H9 (cell line): ENCODE measurements at regions not wholly inside any gene's neighbourhood (a gene's known extent, or its start where the extent isn't known, plus 50 kb on each side); places are given as distances from the start of the nearest gene placed in this dataset.
A peak's percentile ranks its signal among the peaks of the same experiment; 100 is the strongest.

Source experiments
- DNase-seq: peaks from one replicate; pipeline ENCODE4 v3.0.0-alpha.2; 2017
- H2AFZ ChIP-seq: one replicate; pipeline ENCODE4 v1.6.1; 2013; ENCODE audit warnings: mild to moderate bottlenecking, low read length, control low read depth, moderate library complexity
- H2AK5ac ChIP-seq: 2 replicates; pipeline ENCODE4 v1.6.1; 2013; ENCODE audit warnings: low read length, control low read depth, mixed read lengths; ENCODE audit not compliant: insufficient read length
- H2BK120ac ChIP-seq: one replicate; pipeline ENCODE4 v1.6.1; 2013; ENCODE audit warnings: low read depth, mild to moderate bottlenecking, low read length, control low read depth, inconsistent platforms; ENCODE audit not compliant: poor library complexity, severe bottlenecking
- H2BK12ac ChIP-seq: 2 replicates; pipeline ENCODE4 v1.6.1; 2013; ENCODE audit warnings: low read length, control low read depth, mixed read lengths, low read depth; ENCODE audit not compliant: insufficient read length
- H2BK15ac ChIP-seq: 2 replicates; pipeline ENCODE4 v1.6.1; 2013; ENCODE audit warnings: low read depth, low read length, control low read depth
- H2BK20ac ChIP-seq: one replicate; pipeline ENCODE4 v1.6.1; 2013; ENCODE audit warnings: low read depth, mild to moderate bottlenecking, low read length, control low read depth, inconsistent platforms; ENCODE audit not compliant: poor library complexity, severe bottlenecking
- H2BK5ac ChIP-seq: 2 replicates; pipeline ENCODE4 v1.6.1; 2013; ENCODE audit warnings: low read length, control low read depth, mixed read lengths; ENCODE audit not compliant: insufficient read length
- H3K14ac ChIP-seq: 2 replicates; pipeline ENCODE4 v1.6.1; 2013; ENCODE audit warnings: low read length, control low read depth; ENCODE audit not compliant: insufficient read depth
- H3K18ac ChIP-seq: 2 replicates; pipeline ENCODE4 v1.6.1; 2013; ENCODE audit warnings: low read depth, mild to moderate bottlenecking, mixed read lengths, low read length, control low read depth; ENCODE audit not compliant: insufficient read length
- H3K23ac ChIP-seq: 2 replicates; pipeline ENCODE4 v1.6.1; 2013; ENCODE audit warnings: low read length, control low read depth, mixed read lengths, low read depth; ENCODE audit not compliant: insufficient read length
- H3K23me2 ChIP-seq: 2 replicates; pipeline ENCODE4 v1.6.1; 2013; ENCODE audit warnings: low read depth, mild to moderate bottlenecking, mixed read lengths, low read length, control low read depth; ENCODE audit not compliant: insufficient read length, poor library complexity, severe bottlenecking
- H3K27ac ChIP-seq: 2 replicates; pipeline ENCODE4 v1.5.1; 2013; ENCODE audit warnings: low read length, control low read depth, mixed read lengths, low read depth; ENCODE audit not compliant: insufficient read length
- H3K27me3 ChIP-seq: 2 replicates; pipeline ENCODE4 v1.6.1; 2013; ENCODE audit warnings: low read length, control low read depth, inconsistent platforms; ENCODE audit not compliant: insufficient read depth
- H3K4ac ChIP-seq: 2 replicates; pipeline ENCODE4 v1.6.1; 2013; ENCODE audit warnings: low read depth, mild to moderate bottlenecking, control low read depth, inconsistent platforms, low read length, moderate library complexity
- H3K4me1 ChIP-seq: 2 replicates; pipeline ENCODE4 v1.6.1; 2013; ENCODE audit warnings: low read length, control low read depth, inconsistent platforms; ENCODE audit not compliant: insufficient read depth
- H3K4me2 ChIP-seq: 2 replicates; pipeline ENCODE4 v1.6.1; 2013; ENCODE audit warnings: low read length, control low read depth, mixed read lengths; ENCODE audit not compliant: insufficient read length, insufficient read depth
- H3K56ac ChIP-seq: 2 replicates; pipeline ENCODE4 v1.6.1; 2013; ENCODE audit warnings: low read depth, mild to moderate bottlenecking, mixed read lengths, low read length, control low read depth; ENCODE audit not compliant: insufficient read length
- H3K79me1 ChIP-seq: 2 replicates; pipeline ENCODE4 v1.6.1; 2013; ENCODE audit warnings: low read depth, mild to moderate bottlenecking, moderate library complexity, low read length, control low read depth, inconsistent platforms; ENCODE audit not compliant: insufficient read depth, poor library complexity, severe bottlenecking
- H3K79me2 ChIP-seq: 2 replicates; pipeline ENCODE4 v1.6.1; 2013; ENCODE audit warnings: low read length, control low read depth, inconsistent platforms; ENCODE audit not compliant: insufficient read depth
- H3K9ac ChIP-seq: 2 replicates; pipeline ENCODE4 v1.6.1; 2013; ENCODE audit warnings: low read length, control low read depth, mixed read lengths; ENCODE audit not compliant: insufficient read length; ENCODE audit errors: extremely low read depth
- H3K9me3 ChIP-seq: one replicate; pipeline ENCODE4 v1.6.1; 2013; ENCODE audit warnings: low read depth, low read length, inconsistent platforms; ENCODE audit not compliant: control insufficient read depth
- H3T11ph ChIP-seq: one replicate; pipeline ENCODE4 v1.6.1; 2013; ENCODE audit warnings: mild to moderate bottlenecking, low read length, control low read depth, inconsistent platforms
- H4K20me1 ChIP-seq: one replicate; pipeline ENCODE4 v1.6.1; 2013; ENCODE audit not compliant: control insufficient read depth, insufficient read length, insufficient read depth
- H4K5ac ChIP-seq: 2 replicates; pipeline ENCODE4 v1.6.1; 2013; ENCODE audit warnings: low read depth, mild to moderate bottlenecking, mixed read lengths, low read length, control low read depth; ENCODE audit not compliant: insufficient read length
- H4K8ac ChIP-seq: replicated peaks from 2 replicates; pipeline ENCODE4 v1.6.1; 2013; ENCODE audit warnings: low read length, control low read depth, mixed read lengths, low read depth; ENCODE audit not compliant: insufficient read length
- H4K91ac ChIP-seq: 2 replicates; pipeline ENCODE4 v1.6.1; 2013; ENCODE audit warnings: low read depth, mild to moderate bottlenecking, moderate library complexity, mixed read lengths, low read length, control low read depth; ENCODE audit not compliant: insufficient read length
- H3K27ac Mint-ChIP-seq, 3 experiments: 2 replicates in 2 of 3; 3 replicates in 1 of 3; pipeline ENCODE4 v1.8.0; 2020 to 2021; ENCODE audit warnings: mixed read lengths in 3 of 3, mild to moderate bottlenecking in 1 of 3, moderate library complexity in 1 of 3
- H3K27me3 Mint-ChIP-seq: 2 replicates; pipeline ENCODE4 v1.8.0; 2021; ENCODE audit warnings: low read depth, mild to moderate bottlenecking, moderate library complexity, mixed read lengths
- H3K36me3 Mint-ChIP-seq, 3 experiments: 2 replicates in 2 of 3; 3 replicates in 1 of 3; pipeline ENCODE4 v1.8.0; 2020 to 2021; ENCODE audit warnings: low read depth in 3 of 3, mixed read lengths in 3 of 3; ENCODE audit not compliant: insufficient read depth in 1 of 3
- H3K4me1 Mint-ChIP-seq, 2 experiments: 2 replicates each; pipeline ENCODE4 v1.8.0; 2020; ENCODE audit warnings: mixed read lengths in 2 of 2
- H3K4me3 Mint-ChIP-seq, 2 experiments: 2 replicates in 1 of 2; 3 replicates in 1 of 2; pipeline ENCODE4 v1.8.0; 2020 to 2021; ENCODE audit warnings: mild to moderate bottlenecking in 2 of 2, mixed read lengths in 2 of 2, moderate library complexity in 1 of 2
- H3K9me3 Mint-ChIP-seq, 2 experiments: 2 replicates in 1 of 2; 3 replicates in 1 of 2; pipeline ENCODE4 v1.8.0; 2020; ENCODE audit warnings: mild to moderate bottlenecking in 2 of 2, mixed read lengths in 2 of 2, moderate library complexity in 1 of 2
- CTCF ChIP-seq: fragments of 200-600 bp; sonication (generic); conservative IDR thresholded peaks from 3 replicates; pipeline ENCODE4 v1.8.0; 2021; ENCODE audit warnings: antibody characterized with exemption, mild to moderate bottlenecking
- WGBS: extraction: QIAGEN DNeasy Blood & Tissue Kit; methylation state at CpG from one replicate; pipeline ENCODE4 v1.1.7; 2013; ENCODE audit warnings: missing lambda C conversion rate, low lambda C conversion rate, mixed read lengths; ENCODE audit not compliant: insufficient read length; ENCODE audit errors: extremely low coverage; 5-methylcytosine and 5-hydroxymethylcytosine counted together

DNA sequence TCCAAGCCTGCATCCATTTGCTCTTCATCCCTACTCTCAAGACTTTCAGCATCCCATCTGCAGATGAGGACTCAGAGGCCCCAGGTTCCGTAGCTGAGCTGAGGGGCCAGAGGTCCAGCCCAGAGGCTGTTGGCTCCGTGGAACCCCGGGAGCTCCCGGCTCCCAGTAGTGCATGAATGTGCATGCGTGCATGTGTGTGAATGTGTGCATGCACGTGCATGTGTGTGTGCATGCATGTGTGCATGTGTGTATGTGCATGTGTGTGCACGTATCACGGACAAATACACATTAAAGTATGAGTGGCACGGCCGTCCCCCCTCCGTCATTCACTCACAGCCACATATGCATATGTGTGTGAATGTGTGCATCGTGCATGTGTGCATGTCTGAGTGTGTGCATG lies 149.9 kb downstream of the KIF26A start:
- DNase-seq: no peak
- Histone ChIP-seq H3K18ac (no peak overlapping the region), H2AK5ac (no peak overlapping the region), H3K9ac (no peak overlapping the region), H2BK5ac (no peak overlapping the region), H3K27me3 (no peaks in the 10 kb centered on the region), H3K9me3 (no peaks in the 10 kb centered on the region), H4K20me1 (no peaks in the 10 kb centered on the region), H3K4me1 (peaks cover 10% of the 10 kb centered on the region; the same call in 1 of the 2 replicates), H4K5ac (no peak overlapping the region), H3K27ac (no peak overlapping the region), H2BK12ac (no peak overlapping the region), H2BK20ac (no peak overlapping the region), H3K14ac (no peak overlapping the region), H4K91ac (no peak overlapping the region), H3T11ph (no peak overlapping the region), H3K4me2 (no peak overlapping the region), H2BK120ac (no peak overlapping the region), H3K23ac (no peak overlapping the region), H3K56ac (no peak overlapping the region), H2BK15ac (no peak overlapping the region), H3K79me2 (no peaks in the 10 kb centered on the region), H3K23me2 (no peaks in the 10 kb centered on the region), H4K8ac (no peak overlapping the region), H3K4ac (no peak overlapping the region), H2AFZ (no peak overlapping the region), H3K79me1 (no peaks in the 10 kb centered on the region)
- Mint-ChIP-seq H3K4me3 (0 out of 5 replicates have a peak overlapping the region, but pooled peaks of 1 of the 2 experiments have one; percentile 3), H3K27ac (peak overlapping the region in 1 of 3 experiments; percentile 56; a peak in 2 of 7 replicates), H3K9me3 (peaks cover 6 to 17% of the 10 kb centered on the region in 2 experiments; a peak in 3 of 5 replicates), H3K4me1 (peaks cover 33 to 34% of the 10 kb centered on the region in 2 experiments), H3K27me3 (peaks cover 4% of the 10 kb centered on the region; the same call in 1 of the 2 replicates), H3K36me3 (no peaks in the 10 kb centered on the region; a peak in 2 of 7 replicates)
- no CpG with 5 or more reads among the region's 12 CpGs for WGBS
- no peak for TF ChIP-seq CTCF
